ENCODE measurements at regions not wholly inside any gene's neighbourhood (a gene's known extent, or its start where the extent isn't known, plus 50 kb on each side); places are given as distances from the start of the nearest gene placed in this dataset.

- TF ChIP-seq CTCF (conservative IDR thresholded peaks at IDR 0.05; ENCODE audit: low read depth in 2 of 2) (peak; percentile 59 to 66), EZH2 (IDR thresholded peaks at IDR 0.05; ENCODE audit: low read depth, unreplicated experiment) (no peak), REST (IDR thresholded peaks at IDR 0.05; ENCODE audit: unreplicated experiment) (no peak), ETS1 (IDR thresholded peaks at IDR 0.05) (no peak), EZH2phosphoT487 (IDR thresholded peaks at IDR 0.05; ENCODE audit: unreplicated experiment) (no peak), ZNF331 (CRISPR knock-in tag; IDR thresholded peaks at IDR 0.05; ENCODE audit: low read depth) (no peak), POLR2AphosphoS5 (IDR thresholded peaks at IDR 0.05; ENCODE audit: low read depth) (no peak), CREB1 (CRISPR knock-in tag; IDR thresholded peaks at IDR 0.05; ENCODE audit: low read depth) (no peak)
Measured at GRCh38 chr18:57859314-57859713, 56.2 kb upstream of the ATP8B1 start.
